ENCODE measurements at regions not wholly inside any gene's neighbourhood (a gene's known extent, or its start where the extent isn't known, plus 50 kb on each side); places are given as distances from the start of the nearest gene placed in this dataset.

- Histone ChIP-seq H3K79me2 (ENCODE audit: control insufficient read depth, insufficient read depth, low read length) (no peaks in the 10 kb centered on the region), H2AFZ (ENCODE audit: control insufficient read depth, low read depth, low read length) (no peak overlapping the region), H3K27me3 (replicated peaks in 1 of 2; ENCODE audit: control insufficient read depth in 2 of 2, insufficient read depth in 2 of 2, low read length in 1 of 2) (no peaks in the 10 kb centered on the region), H3K4me2 (ENCODE audit: control insufficient read depth, insufficient read depth) (no peak overlapping the region), H3K36me3 (ENCODE audit: control insufficient read depth in 2 of 2, insufficient read depth in 2 of 2, low read length in 1 of 2) (no peaks in the 10 kb centered on the region), H3K9me3 (replicated peaks; ENCODE audit: control insufficient read depth, insufficient read depth, low read length) (no peaks in the 10 kb centered on the region), H3K9ac (ENCODE audit: control insufficient read depth, insufficient read depth, low read length) (no peak overlapping the region), H3K27ac (ENCODE audit: control insufficient read depth, insufficient read depth) (no peak overlapping the region), H3K4me1 (ENCODE audit: control insufficient read depth, insufficient read depth, low read length) (no peaks in the 10 kb centered on the region), H3K4me3 (no peak overlapping the region), H4K20me1 (ENCODE audit: control insufficient read depth, insufficient read depth) (no peaks in the 10 kb centered on the region)
- ChIA-PET RAD21 (ENCODE audit: unreplicated experiment) (no interaction called here), CTCF (no interaction called here), SMC1A (ENCODE audit: uncharacterized antibody, unreplicated experiment) (no interaction called here), POLR2A (no interaction called here)
- 55% methylated on average over 5 of the region's 5 CpGs for WGBS (ENCODE audit: insufficient coverage, insufficient replicate concordance, low lambda C conversion rate, missing lambda C conversion rate)
- intact Hi-C loops (cut with micrococcal nuclease; ENCODE audit: unreplicated experiment) (no loop called here), in situ Hi-C loops (cut with MboI) (no loop called here)
- ATAC-seq (no peak), DNase-seq (ENCODE audit: low read depth, low spot score) (no peak), FAIRE-seq (no peak)
- TF ChIP-seq NFIC (IDR thresholded peaks at IDR 0.05; ENCODE audit: low read depth, low read length) (no peak), SIN3A (IDR thresholded peaks at IDR 0.05; ENCODE audit: low read depth, low read length) (no peak), NFYA (IDR thresholded peaks at IDR 0.05; ENCODE audit: borderline replicate concordance, low read depth, low read length) (no peak), RUNX3 (IDR thresholded peaks at IDR 0.05; ENCODE audit: low read length) (no peak), E2F8 (IDR thresholded peaks at IDR 0.05; ENCODE audit: low read depth, partially characterized antibody) (no peak), KAT2A (conservative IDR thresholded peaks at IDR 0.05; ENCODE audit: control insufficient read depth, low read depth, low read length) (no peak), RFX5 (IDR thresholded peaks at IDR 0.05; ENCODE audit: low read depth, low read length) (no peak), POLR2AphosphoS2 (IDR thresholded peaks at IDR 0.05; ENCODE audit: low read depth, low read length) (no peak)
- no TSS peak for BruUV-seq (replicated peaks)
These were observed 181.6 kb downstream of the PTPRU start for GRCh38 chr1:29417971-29418370.
